Stimulated activated CD4-positive, alpha-beta T cell treated with anti-CD3 and anti-CD28 coated beads, Interleukin-1b, Interleukin-23, amount 100 ng/mL, for 48 hours (primary cell): ENCODE measurements at regions not wholly inside any gene's neighbourhood (a gene's known extent, or its start where the extent isn't known, plus 50 kb on each side); places are given as distances from the start of the nearest gene placed in this dataset.
A peak's percentile ranks its signal among the peaks of the same experiment; 100 is the strongest.

Experiments
- DNase-seq: peaks from one replicate; pipeline ENCODE4 v3.0.0-alpha.2; 2020

GRCh38 chr3:68148447-68148846 is 494.0 kb upstream of the SUCLG2 start:
- DNase-seq, result no peak

- DNase-seq, result no peak
Measured at GRCh38 chr3:68142441-68142840, 488.0 kb upstream of the SUCLG2 start.

GRCh38 chr3:68139897-68140296 is 485.5 kb upstream of the SUCLG2 start:
- no peak for DNase-seq

- DNase-seq, result no peak
Measured at GRCh38 chr3:68136411-68136810, 482.0 kb upstream of the SUCLG2 start.

DNA sequence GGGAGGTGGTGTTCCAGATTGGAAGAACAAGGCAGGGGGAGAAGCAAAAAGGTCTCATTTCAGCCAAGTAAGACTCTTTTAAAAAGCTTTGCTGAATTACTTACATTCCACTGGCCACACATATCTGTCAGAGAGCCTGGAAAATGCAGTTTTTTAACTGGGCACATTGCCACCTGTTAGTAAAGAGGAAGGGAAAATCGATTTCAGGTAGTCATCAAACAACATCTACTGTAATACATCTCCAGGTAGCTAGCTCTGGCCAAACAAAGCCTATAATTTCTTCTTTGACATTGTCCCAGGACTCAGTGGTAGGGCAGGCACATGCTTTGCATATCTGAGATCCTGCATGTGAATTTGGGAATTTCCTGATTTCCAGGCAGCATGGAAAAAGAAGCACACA is 480.7 kb upstream of the SUCLG2 start:
- no peak for DNase-seq

GRCh38 chr3:68129065-68129464 is 474.7 kb upstream of the SUCLG2 start:
- no peak for DNase-seq

DNA sequence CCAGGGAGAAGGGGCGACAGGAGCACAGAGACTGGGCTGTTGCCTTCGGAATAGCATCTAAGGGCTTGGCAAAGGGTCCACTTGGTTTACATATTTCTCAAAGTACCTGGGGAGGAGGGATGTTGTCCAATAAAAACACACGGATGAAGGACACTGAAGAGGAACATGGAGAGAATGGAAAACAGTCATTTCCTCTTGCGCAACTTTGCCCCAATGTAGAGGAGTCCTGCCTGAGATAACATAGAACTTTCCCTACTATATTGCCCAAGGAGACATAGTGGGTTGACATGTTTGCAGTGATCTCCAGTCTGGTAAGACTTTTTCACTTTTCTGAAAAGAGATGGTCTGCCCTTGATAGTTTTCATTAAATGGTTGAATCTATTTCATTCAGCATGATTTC is 468.8 kb upstream of the SUCLG2 start:
- no peak for DNase-seq

- no peak for DNase-seq
Measured at GRCh38 chr3:68121287-68121686, 466.9 kb upstream of the SUCLG2 start.

DNA sequence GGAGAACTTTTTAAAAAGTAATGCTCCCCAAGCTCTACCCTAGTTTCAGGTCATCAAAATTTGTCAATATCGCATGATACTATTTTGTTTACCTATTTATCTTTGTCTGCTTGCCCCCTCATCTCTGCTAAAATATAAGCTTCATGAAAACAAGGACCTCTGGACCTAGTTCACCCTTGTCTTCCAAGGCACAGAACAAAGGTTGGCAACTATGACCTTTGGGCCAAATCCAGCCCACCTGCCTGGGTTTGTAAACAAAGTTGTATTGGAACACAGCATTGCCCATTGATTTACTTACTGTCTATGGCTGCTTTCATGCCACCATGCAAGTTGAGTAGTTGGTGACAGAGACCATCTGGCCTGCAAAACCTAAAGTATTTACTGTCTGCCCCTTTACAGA is 462.2 kb upstream of the SUCLG2 start:
- DNase-seq, result no peak

GRCh38 chr3:68103811-68104210 is 449.4 kb upstream of the SUCLG2 start:
- no peak for DNase-seq

GRCh38 chr3:68090571-68090970 is 436.2 kb upstream of the SUCLG2 start:
- DNase-seq, result no peak

- DNase-seq, result no peak
Measured at GRCh38 chr3:68089572-68090011, 435.2 kb upstream of the SUCLG2 start.

- DNase-seq, result no peak
Measured at GRCh38 chr3:68088636-68089035, 434.2 kb upstream of the SUCLG2 start.

DNA sequence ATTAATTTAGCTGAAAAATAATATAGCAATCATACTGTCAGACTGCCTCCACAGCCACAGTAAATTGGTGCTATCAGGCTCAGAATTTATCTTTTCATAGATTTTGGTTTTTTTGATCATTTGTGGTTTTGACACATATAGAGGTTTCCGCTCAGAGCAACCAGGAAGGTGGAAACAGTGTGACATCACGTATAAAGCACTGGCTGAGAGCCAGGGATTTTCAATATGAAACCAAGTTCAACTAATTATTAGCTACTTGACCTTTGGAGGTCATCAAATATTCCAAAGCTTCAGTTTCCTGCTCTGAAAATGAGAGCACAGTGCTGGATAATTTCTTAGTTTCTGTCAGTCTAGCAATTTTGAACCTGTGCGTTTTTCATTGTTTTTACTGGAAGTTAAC is 433.8 kb upstream of the SUCLG2 start:
- DNase-seq, result peak; percentile 24

DNA sequence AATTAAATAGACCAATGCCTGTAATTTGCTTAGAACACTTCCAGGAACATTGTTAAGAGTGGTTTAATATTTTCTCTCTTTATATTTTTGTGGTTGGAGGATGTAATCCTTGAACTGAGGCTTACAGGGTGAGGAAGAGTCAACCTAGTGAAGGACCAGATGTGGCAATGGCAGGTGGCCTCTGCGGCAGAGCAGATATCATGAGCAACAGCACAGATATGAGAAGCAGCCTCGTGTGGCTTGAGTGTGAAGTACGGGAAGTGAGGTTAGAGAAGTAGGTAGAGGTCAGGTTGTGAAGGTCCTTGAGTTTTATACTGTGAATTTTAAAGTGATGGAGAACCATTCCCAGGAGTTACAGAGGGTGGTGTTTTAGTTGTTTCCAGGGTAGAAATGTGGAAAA is 417.6 kb upstream of the SUCLG2 start:
- no peak for DNase-seq

- DNase-seq, result no peak
Measured at GRCh38 chr3:68070186-68070585, 415.8 kb upstream of the SUCLG2 start.

- no peak for DNase-seq
Measured at GRCh38 chr3:68067314-68067713, 412.9 kb upstream of the SUCLG2 start.

DNA sequence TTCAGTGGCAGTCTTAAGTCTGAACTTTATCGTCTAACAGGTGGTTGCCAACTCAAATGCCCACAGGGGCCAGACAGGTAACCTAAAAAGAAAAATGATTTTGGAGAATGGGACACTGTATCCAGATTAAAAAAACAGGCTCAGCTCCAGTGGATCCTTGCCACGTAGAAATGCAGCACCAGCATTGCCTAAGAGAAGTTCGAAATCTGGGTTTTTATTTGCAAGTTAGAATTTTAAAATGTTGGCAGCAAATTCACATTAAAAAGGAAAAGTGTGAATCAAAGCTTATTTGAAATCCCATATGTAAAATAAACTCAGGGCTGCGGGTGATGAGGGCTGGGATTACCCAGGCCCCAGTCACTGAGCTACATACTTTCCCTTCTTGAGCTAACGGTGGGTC is 408.5 kb upstream of the SUCLG2 start:
- DNase-seq, result no peak

- no peak for DNase-seq
Measured at GRCh38 chr3:68060910-68061309, 406.5 kb upstream of the SUCLG2 start.

DNA sequence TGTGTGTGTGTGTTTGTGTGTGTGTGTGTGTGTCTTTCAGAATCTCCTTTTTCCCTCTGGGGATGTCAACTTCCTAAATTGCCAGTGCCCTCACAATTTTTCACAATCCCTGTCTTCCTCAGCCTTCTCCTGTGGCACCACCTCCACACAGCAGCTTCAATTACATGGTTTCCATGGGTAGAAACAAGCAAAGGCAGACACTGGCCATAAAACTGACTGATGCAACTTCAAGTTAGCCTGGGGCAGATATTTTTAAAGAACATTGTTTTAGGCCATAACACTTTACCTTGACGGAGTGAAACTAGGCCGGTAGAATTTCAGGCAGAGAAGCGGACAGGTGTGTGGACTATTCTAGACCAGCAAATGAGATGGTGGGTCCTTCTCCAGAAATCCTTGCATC is 405.8 kb upstream of the SUCLG2 start:
- no peak for DNase-seq

- DNase-seq, result no peak
Measured at GRCh38 chr3:68059628-68060152, 405.3 kb upstream of the SUCLG2 start.

DNA sequence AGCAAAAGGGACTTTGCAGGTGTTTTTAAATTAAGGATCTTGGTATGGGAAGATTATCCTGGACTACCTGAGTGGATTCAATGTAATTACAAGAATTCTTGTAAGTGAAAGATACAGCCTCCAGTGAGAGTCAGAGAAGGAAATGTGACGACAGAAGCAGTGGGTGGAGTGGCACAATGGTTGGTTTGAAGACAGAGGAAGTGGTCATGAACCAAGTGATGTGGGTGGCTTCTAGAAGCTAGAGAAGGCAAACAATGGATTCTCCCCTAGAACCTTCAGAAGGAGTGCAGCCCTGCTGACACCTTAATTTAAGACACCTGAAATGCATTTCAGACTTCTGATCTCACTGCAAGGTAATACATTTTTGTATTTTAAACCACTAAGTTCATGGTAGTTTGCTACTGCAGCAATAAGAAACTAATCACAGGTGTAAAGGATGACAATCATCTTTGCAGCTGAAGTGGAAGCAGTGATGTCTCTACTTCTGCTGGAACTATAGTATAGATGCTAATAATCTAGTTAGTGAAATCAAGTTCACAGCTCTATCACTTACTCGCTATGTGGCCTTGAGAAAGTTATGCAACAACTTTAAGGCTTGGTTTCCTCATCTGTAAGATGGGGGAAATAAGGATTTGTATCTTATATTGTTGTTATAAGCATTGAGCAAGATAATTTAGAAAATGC is 403.4 kb upstream of the SUCLG2 start:
- DNase-seq, result peak; percentile 58

- no peak for DNase-seq
Measured at GRCh38 chr3:68056556-68056955, 402.1 kb upstream of the SUCLG2 start.

GRCh38 chr3:68055215-68055614 is 400.8 kb upstream of the SUCLG2 start:
- DNase-seq, result no peak

- no peak for DNase-seq
Measured at GRCh38 chr3:68049776-68050175, 395.4 kb upstream of the SUCLG2 start.
